ENCODE measurements at regions not wholly inside any gene's neighbourhood (a gene's known extent, or its start where the extent isn't known, plus 50 kb on each side); places are given as distances from the start of the nearest gene placed in this dataset.

GRCh38 chr5:58365791-58366190 is 94.1 kb downstream of the PLK2 start:
- peaks cover 15% of the 10 kb centered on the region for H3K27me3 Mint-ChIP-seq
- no peaks in the 10 kb centered on the region for H3K36me3 Mint-ChIP-seq
- H3K4me3 Mint-ChIP-seq = no peak overlapping the region
- DNase-seq = no peak
- H3K9me3 Mint-ChIP-seq = no peaks in the 10 kb centered on the region
- H3K27ac Mint-ChIP-seq = no peak overlapping the region
- H3K4me1 Mint-ChIP-seq = no peaks in the 10 kb centered on the region

DNA sequence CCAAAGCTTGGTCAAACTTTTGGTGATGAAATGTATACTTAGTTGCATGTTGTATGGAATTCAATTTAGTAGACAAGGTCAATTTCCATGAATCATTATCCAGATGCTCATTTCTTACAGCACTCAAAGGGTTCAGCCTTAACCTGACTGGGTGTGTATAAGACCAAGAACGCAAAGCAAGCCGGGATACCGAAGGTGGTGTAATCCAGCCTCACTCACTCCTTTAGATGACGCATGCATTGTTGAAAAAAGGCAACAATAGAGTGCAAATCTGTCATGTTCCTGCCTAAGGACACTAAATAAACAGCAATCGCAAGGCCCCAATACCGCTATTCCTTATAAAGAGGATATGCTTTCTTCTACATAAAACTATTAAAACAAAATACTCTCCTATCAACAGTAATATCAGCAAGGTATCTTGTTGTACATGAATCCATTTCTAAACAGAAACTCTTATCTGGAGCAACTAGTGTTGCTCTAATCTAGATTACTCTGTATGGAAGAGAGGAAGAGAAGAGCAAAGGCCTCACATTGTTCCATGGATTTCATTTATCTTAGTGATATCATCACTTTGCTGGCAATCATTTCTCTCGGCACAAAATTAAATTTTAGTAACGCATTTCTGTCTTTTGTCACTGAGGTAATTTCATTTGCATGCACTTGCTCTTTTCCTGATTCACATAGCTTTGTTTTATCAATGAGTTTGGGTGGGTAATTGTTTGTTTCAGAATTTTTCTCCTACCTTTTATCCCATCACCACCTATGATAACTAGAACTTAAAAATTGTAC is 96.2 kb downstream of the PLK2 start:
- H3K27me3 Mint-ChIP-seq = peaks cover 11% of the 10 kb centered on the region
- H3K36me3 Mint-ChIP-seq = no peaks in the 10 kb centered on the region
- DNase-seq = no peak
- no peaks in the 10 kb centered on the region for H3K9me3 Mint-ChIP-seq
- no peak overlapping the region for H3K27ac Mint-ChIP-seq
- H3K4me3 Mint-ChIP-seq = no peak overlapping the region
- H3K4me1 Mint-ChIP-seq = no peaks in the 10 kb centered on the region

DNA sequence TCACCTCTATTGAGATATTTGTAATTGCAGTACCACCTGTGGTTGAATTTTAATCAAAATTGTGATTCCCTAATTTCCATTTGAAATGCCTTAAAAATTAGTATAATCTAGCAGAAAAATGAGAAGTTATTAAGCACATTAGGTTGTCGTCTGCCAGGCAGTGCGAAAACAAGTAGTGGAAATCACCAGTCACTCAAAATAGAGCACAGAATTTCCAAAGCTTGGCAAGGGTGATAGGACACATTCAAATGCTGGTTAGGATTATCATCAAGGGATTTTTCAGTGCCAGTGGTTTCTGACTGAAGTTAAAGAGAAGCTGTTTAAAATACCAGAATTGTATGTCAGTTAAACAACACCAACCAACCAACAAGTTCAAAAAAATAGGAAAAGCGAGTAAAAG is 97.8 kb downstream of the PLK2 start:
- Mint-ChIP-seq H3K4me3 (no peak overlapping the region), H3K27me3 (peaks cover 11% of the 10 kb centered on the region), H3K4me1 (no peaks in the 10 kb centered on the region), H3K9me3 (no peaks in the 10 kb centered on the region), H3K36me3 (no peaks in the 10 kb centered on the region), H3K27ac (no peak overlapping the region)
- DNase-seq = no peak

DNA sequence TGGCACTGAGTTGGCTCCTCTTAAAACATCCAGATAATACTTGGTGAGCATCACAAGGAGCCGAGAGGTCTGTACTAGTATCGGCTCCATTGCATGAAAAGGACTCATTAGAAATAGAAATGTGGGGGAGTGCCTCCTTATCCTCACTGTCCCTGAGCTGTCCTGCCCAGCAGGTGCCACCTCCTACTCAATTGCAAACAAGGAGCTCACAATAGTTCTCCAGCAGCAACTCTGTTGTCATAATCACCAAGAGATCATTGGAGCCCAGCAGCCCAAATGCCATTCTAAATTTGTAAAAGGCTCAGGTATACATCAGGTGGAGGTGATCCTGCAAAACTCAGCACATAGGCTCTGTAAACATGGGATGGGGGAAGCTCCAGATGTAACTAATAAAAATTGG is 99.1 kb downstream of the PLK2 start:
- peaks cover 2% of the 10 kb centered on the region for H3K27me3 Mint-ChIP-seq
- no peaks in the 10 kb centered on the region for H3K4me1 Mint-ChIP-seq
- H3K36me3 Mint-ChIP-seq = no peaks in the 10 kb centered on the region
- H3K27ac Mint-ChIP-seq = no peak overlapping the region
- H3K9me3 Mint-ChIP-seq = no peaks in the 10 kb centered on the region
- no peak overlapping the region for H3K4me3 Mint-ChIP-seq
- DNase-seq = no peak

DNA sequence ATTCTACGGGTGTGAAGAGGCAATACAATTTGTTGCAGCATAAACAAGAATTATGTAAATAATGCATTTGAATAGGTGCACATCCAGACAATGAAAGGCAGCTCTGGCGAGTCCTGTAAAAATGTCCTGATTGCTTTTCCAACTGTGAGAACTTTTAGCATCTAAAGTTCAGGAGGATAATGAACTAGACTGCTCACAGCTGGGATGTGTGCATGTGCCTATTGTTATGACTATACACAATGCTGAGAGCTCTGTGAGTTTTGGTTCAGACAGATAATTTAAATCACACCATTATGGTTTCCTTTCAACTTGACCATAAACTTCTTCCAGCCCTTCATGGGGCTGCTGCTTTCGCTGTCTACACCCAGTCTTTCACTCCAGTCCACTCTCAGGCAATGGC is 99.9 kb downstream of the PLK2 start:
- no peaks in the 10 kb centered on the region for H3K9me3 Mint-ChIP-seq

GRCh38 chr5:58358501-58359178 is 101.2 kb downstream of the PLK2 start:
- Mint-ChIP-seq H3K4me3 (no peak overlapping the region), H3K36me3 (no peaks in the 10 kb centered on the region), H3K27me3 (no peaks in the 10 kb centered on the region), H3K9me3 (no peaks in the 10 kb centered on the region), H3K4me1 (no peaks in the 10 kb centered on the region), H3K27ac (no peak overlapping the region)
- no peak for DNase-seq

More for the DNA sequence above, 99.9 kb downstream of the PLK2 start:
- H3K4me3 Mint-ChIP-seq = no peak overlapping the region
- H3K4me1 Mint-ChIP-seq = no peaks in the 10 kb centered on the region
- no peak for DNase-seq
- H3K27me3 Mint-ChIP-seq = no peaks in the 10 kb centered on the region
- no peaks in the 10 kb centered on the region for H3K36me3 Mint-ChIP-seq
- H3K27ac Mint-ChIP-seq = no peak overlapping the region

DNA sequence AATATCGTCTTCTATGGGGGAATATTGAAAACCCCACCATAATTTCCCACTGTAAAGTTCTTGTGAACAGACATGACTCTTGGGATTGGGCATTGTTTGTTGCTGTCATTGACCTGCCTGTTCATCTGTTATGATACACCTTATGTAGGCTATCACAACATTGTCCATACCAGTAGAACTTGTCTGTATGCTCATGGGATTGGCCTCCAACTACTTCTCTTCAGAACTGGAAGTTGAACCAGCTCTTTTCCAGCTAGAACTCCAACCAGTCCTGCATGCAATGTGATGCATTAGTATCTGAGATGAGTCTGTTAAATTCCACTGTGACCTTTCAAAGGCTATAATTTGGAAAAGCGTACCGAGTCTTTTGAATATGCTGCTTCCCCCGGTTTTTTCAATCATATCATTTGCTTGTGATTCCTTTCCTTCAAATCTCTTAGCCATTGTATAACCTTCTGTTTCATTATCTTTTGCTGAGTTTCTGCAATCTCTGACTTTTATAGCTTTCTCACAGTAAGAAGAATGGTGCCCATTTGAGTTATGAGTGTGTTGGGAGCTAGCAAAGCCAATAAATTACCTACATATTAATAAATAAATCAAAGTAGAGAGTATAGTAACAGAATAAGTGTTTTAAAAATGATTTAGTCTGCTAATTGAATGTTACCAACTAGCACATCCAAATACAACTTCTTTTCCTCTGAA is 101.9 kb downstream of the PLK2 start:
- Mint-ChIP-seq H3K27me3 (no peaks in the 10 kb centered on the region), H3K4me1 (no peaks in the 10 kb centered on the region), H3K27ac (no peak overlapping the region), H3K4me3 (no peak overlapping the region), H3K36me3 (no peaks in the 10 kb centered on the region), H3K9me3 (no peaks in the 10 kb centered on the region)
- no peak for DNase-seq

DNA sequence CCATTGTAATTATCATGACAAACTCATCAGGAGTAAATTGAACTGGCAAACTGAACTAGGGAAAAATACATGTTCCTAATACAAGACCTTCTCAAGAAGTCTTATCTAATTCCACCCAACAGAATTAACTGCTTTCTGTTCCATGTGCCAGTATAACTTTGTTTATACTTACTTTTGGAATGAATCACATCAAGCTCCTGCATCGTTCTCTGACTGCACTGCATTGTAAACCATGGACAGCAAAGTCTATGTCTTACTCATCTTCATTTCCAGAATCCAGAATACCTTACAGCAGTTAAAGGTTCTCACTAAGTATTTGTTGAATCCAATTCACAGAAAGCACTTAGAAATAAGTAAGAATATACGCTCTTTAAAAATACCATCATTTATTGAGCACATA is 102.8 kb downstream of the PLK2 start:
- H3K4me1 Mint-ChIP-seq = no peaks in the 10 kb centered on the region
- no peaks in the 10 kb centered on the region for H3K27me3 Mint-ChIP-seq
- H3K36me3 Mint-ChIP-seq = no peaks in the 10 kb centered on the region
- H3K27ac Mint-ChIP-seq = no peak overlapping the region
- no peak overlapping the region for H3K4me3 Mint-ChIP-seq
- no peak for DNase-seq
- H3K9me3 Mint-ChIP-seq = no peaks in the 10 kb centered on the region

DNA sequence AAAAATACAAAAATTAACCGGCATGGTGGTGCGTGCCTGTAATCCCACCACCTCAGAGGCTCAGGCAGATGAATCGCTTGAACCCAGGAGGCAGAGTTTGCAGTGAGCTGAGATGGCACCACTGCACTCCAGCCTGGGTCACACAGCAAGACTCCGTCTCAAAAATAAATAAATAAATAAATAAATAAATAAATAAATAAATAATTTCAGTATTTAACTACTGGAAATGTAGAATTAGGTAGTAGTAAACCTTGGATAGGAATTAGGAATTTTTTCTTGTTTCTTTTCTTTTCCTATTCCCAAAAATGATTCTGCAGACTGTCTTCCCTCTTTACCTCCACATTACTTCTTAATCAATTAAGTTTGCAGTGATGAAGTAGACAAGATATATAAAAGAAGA is 103.2 kb downstream of the PLK2 start:
- H3K27ac Mint-ChIP-seq = no peak overlapping the region
- no peaks in the 10 kb centered on the region for H3K4me1 Mint-ChIP-seq
- H3K27me3 Mint-ChIP-seq = no peaks in the 10 kb centered on the region
- H3K4me3 Mint-ChIP-seq = no peak overlapping the region
- no peaks in the 10 kb centered on the region for H3K9me3 Mint-ChIP-seq
- no peaks in the 10 kb centered on the region for H3K36me3 Mint-ChIP-seq
- no peak for DNase-seq

- H3K4me3 Mint-ChIP-seq = no peak overlapping the region
These were observed 105.1 kb downstream of the PLK2 start for GRCh38 chr5:58354827-58355226.

GRCh38 chr5:58353992-58354391 is 105.9 kb downstream of the PLK2 start:
- Mint-ChIP-seq H3K36me3 (no peaks in the 10 kb centered on the region), H3K4me1 (no peaks in the 10 kb centered on the region)

More at GRCh38 chr5:58354827-58355226, 105.1 kb downstream of the PLK2 start:
- Mint-ChIP-seq H3K36me3 (no peaks in the 10 kb centered on the region), H3K4me1 (no peaks in the 10 kb centered on the region), H3K9me3 (no peaks in the 10 kb centered on the region), H3K27me3 (no peaks in the 10 kb centered on the region), H3K27ac (no peak overlapping the region)
- DNase-seq = no peak

DNA sequence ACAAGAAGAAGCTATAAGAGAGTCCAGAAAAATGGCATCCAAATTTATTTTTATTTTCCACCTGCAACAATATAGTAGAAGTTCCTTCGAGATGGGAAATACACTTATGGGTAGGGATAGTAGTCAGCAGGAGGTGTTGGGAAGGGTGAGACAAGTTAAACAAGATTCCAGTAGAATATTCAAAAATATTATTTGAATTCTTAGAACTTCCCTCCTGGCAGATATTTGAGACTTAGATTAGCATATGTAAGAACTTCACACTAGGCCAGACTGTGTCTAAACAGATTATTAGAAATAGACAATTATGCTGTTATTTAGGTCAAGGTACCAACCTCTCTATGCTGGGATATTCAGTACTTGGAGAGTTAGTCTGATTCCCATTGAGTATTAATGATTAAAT is 108.7 kb downstream of the PLK2 start:
- Mint-ChIP-seq H3K4me1 (no peaks in the 10 kb centered on the region), H3K9me3 (no peaks in the 10 kb centered on the region), H3K27me3 (no peaks in the 10 kb centered on the region), H3K4me3 (no peak overlapping the region), H3K27ac (no peak overlapping the region), H3K36me3 (no peaks in the 10 kb centered on the region)
- DNase-seq = no peak

More at GRCh38 chr5:58353992-58354391, 105.9 kb downstream of the PLK2 start:
- no peak overlapping the region for H3K27ac Mint-ChIP-seq
- no peak overlapping the region for H3K4me3 Mint-ChIP-seq
- DNase-seq = no peak
- no peaks in the 10 kb centered on the region for H3K9me3 Mint-ChIP-seq
- no peaks in the 10 kb centered on the region for H3K27me3 Mint-ChIP-seq

DNA sequence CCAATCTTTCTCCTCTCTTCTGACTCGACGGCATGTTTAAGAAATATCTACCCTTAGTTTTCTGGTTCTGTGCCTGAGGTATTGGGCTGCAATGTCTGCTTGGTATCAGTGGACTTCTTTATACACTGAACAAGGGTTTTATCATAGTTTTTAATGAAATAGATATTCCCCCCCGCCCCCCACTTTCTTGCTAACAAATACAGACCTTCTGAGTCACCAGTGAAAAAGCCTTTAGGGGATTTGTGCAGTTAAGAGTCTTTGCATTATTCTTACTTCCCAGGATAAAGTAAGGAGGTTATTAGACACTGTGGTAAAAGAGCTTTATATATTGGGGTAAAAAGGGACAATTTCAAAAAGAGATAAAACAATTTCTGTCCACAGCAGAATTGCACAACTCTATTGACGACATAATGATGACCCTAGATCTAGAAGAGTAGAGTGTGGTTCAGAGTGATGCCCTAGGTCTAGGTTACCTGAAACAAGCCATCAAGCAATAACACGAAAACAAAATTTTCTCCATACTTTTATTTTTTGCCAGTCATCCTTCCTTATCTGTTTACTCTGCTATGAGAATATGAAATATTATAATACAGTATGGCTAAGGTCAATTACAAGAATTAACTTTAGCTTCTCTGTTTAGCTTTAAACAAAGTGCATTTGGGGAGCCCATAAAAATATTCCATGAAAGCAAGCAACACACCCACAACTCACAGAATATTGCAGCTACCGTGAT is 110.7 kb downstream of the PLK2 start:
- Mint-ChIP-seq H3K27me3 (no peaks in the 10 kb centered on the region), H3K9me3 (no peaks in the 10 kb centered on the region), H3K27ac (no peak overlapping the region), H3K4me3 (no peak overlapping the region), H3K4me1 (no peaks in the 10 kb centered on the region), H3K36me3 (no peaks in the 10 kb centered on the region)
- DNase-seq = no peak

GRCh38 chr5:58346041-58346440 is 113.8 kb downstream of the PLK2 start:
- H3K27me3 Mint-ChIP-seq = no peaks in the 10 kb centered on the region
- H3K9me3 Mint-ChIP-seq = no peaks in the 10 kb centered on the region
- no peak overlapping the region for H3K4me3 Mint-ChIP-seq
- no peaks in the 10 kb centered on the region for H3K36me3 Mint-ChIP-seq
- DNase-seq = no peak
- H3K4me1 Mint-ChIP-seq = no peaks in the 10 kb centered on the region
- H3K27ac Mint-ChIP-seq = no peak overlapping the region

DNA sequence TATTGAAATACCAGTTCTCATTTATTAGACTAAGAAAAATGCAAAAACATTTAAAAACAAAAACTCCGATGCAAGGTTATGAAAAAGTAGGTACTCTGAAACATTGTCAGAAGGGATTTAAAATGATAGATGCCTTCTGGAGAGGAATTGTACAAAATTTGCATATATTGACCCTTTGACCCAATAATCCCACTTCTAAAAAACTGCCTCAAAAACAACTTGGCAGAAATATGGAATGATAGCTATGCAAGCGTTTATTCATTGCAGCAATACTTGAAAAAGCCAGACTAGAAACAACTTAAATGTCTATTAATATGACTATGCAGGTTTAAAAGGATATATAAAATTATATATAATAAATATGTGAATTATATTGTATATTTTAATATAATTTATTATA is 118.4 kb downstream of the PLK2 start:
- no peak overlapping the region for H3K4me3 Mint-ChIP-seq
- no peaks in the 10 kb centered on the region for H3K36me3 Mint-ChIP-seq
- no peak overlapping the region for H3K27ac Mint-ChIP-seq
- no peaks in the 10 kb centered on the region for H3K9me3 Mint-ChIP-seq
- DNase-seq = no peak
- no peaks in the 10 kb centered on the region for H3K4me1 Mint-ChIP-seq
- H3K27me3 Mint-ChIP-seq = peaks cover 8% of the 10 kb centered on the region
